OCI-LY7 (cell line): ENCODE measurements at regions not wholly inside any gene's neighbourhood (a gene's known extent, or its start where the extent isn't known, plus 50 kb on each side); places are given as distances from the start of the nearest gene placed in this dataset.

ENCODE experiments used
- EZH2phosphoT487 ChIP-seq: fragments of 200-600 bp; sonication (generic); IDR thresholded peaks from 2 replicates; pipeline ENCODE4 v1.6.1; 2018; ENCODE audit warnings: low read depth, borderline replicate concordance, mild to moderate bottlenecking, mixed run types, antibody characterized with exemption, low read length, moderate library complexity, mixed read lengths
- TF ChIP-seq, protein P1 (sequence below): fragments of 200-600 bp; sonication (generic); conservative IDR thresholded peaks from 2 replicates; pipeline ENCODE4 v1.5.1; 2014; ENCODE audit warnings: mild to moderate bottlenecking, antibody characterized with exemption, low read length, moderate library complexity, mixed read lengths

DNA sequence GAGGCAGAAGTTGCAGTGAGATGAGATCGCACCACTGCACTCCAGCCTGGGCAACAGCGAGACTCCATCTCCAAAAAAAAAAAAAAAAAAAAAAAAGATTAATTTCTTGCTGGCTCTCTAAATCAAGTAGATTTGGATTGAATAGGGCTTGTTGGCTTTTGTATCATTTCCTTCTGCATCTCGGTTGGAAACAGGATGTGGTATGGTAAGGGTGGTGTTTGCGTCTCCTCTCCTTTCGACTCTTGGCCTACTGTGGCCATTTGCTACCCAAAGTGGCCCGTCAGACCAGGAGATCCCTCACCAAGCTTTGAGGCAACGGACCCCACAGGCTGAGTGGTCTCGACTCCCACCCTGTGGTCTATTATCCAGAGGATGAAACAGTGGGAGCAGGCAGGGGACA, 168.0 kb upstream of the IRX3 start:
- TF ChIP-seq, protein P1, sequence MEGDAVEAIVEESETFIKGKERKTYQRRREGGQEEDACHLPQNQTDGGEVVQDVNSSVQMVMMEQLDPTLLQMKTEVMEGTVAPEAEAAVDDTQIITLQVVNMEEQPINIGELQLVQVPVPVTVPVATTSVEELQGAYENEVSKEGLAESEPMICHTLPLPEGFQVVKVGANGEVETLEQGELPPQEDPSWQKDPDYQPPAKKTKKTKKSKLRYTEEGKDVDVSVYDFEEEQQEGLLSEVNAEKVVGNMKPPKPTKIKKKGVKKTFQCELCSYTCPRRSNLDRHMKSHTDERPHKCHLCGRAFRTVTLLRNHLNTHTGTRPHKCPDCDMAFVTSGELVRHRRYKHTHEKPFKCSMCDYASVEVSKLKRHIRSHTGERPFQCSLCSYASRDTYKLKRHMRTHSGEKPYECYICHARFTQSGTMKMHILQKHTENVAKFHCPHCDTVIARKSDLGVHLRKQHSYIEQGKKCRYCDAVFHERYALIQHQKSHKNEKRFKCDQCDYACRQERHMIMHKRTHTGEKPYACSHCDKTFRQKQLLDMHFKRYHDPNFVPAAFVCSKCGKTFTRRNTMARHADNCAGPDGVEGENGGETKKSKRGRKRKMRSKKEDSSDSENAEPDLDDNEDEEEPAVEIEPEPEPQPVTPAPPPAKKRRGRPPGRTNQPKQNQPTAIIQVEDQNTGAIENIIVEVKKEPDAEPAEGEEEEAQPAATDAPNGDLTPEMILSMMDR: no peak
- no peak for TF ChIP-seq EZH2phosphoT487
